ENCODE measurements at regions not wholly inside any gene's neighbourhood (a gene's known extent, or its start where the extent isn't known, plus 50 kb on each side); places are given as distances from the start of the nearest gene placed in this dataset.
A peak's percentile ranks its signal among the peaks of the same experiment; 100 is the strongest.

GRCh38 chr4:107117726-107118125, 81.6 kb upstream of the DKK2 start:
- no peaks in the 10 kb centered on the region for H3K27me3 ChIP-seq (ENCODE audit: control insufficient read depth, insufficient read depth, low read length)
- no peaks in the 10 kb centered on the region for H3K36me3 ChIP-seq (ENCODE audit: control insufficient read depth, insufficient read depth, low read length)
- DNase-seq (ENCODE audit: low read depth) = no peak
- TF ChIP-seq CTCF (IDR thresholded peaks at IDR 0.05; ENCODE audit: insufficient read depth, low read length, poor library complexity, severe bottlenecking) = no peak
- no peak overlapping the region for H3K4me3 ChIP-seq (ENCODE audit: low read depth, low read length)

- H3K36me3 ChIP-seq (ENCODE audit: control insufficient read depth, insufficient read depth, low read length) = no peaks in the 10 kb centered on the region
- H3K4me3 ChIP-seq (ENCODE audit: low read depth, low read length) = no peak overlapping the region
- no peaks in the 10 kb centered on the region for H3K27me3 ChIP-seq (ENCODE audit: control insufficient read depth, insufficient read depth, low read length)
- DNase-seq (ENCODE audit: low read depth) = no peak
- no peak for TF ChIP-seq CTCF (IDR thresholded peaks at IDR 0.05; ENCODE audit: insufficient read depth, low read length, poor library complexity, severe bottlenecking)
These were observed 79.2 kb upstream of the DKK2 start for GRCh38 chr4:107115185-107115847.

GRCh38 chr4:107114059-107114458, 77.9 kb upstream of the DKK2 start:
- no peaks in the 10 kb centered on the region for H3K27me3 ChIP-seq (ENCODE audit: control insufficient read depth, insufficient read depth, low read length)
- no peak for DNase-seq (ENCODE audit: low read depth)
- TF ChIP-seq CTCF (IDR thresholded peaks at IDR 0.05; ENCODE audit: insufficient read depth, low read length, poor library complexity, severe bottlenecking) = no peak
- H3K36me3 ChIP-seq (ENCODE audit: control insufficient read depth, insufficient read depth, low read length) = no peaks in the 10 kb centered on the region
- no peak overlapping the region for H3K4me3 ChIP-seq (ENCODE audit: low read depth, low read length)

GRCh38 chr4:107098401-107098800, 62.3 kb upstream of the DKK2 start:
- DNase-seq (ENCODE audit: low read depth) = no peak
- TF ChIP-seq CTCF (IDR thresholded peaks at IDR 0.05; ENCODE audit: insufficient read depth, low read length, poor library complexity, severe bottlenecking) = no peak
- Histone ChIP-seq H3K36me3 (ENCODE audit: control insufficient read depth, insufficient read depth, low read length) (no peaks in the 10 kb centered on the region), H3K4me3 (ENCODE audit: low read depth, low read length) (no peak overlapping the region), H3K27me3 (ENCODE audit: control insufficient read depth, insufficient read depth, low read length) (no peaks in the 10 kb centered on the region)

GRCh38 chr4:107094976-107095375, 58.9 kb upstream of the DKK2 start:
- TF ChIP-seq CTCF (IDR thresholded peaks at IDR 0.05; ENCODE audit: insufficient read depth, low read length, poor library complexity, severe bottlenecking) = no peak
- Histone ChIP-seq H3K36me3 (ENCODE audit: control insufficient read depth, insufficient read depth, low read length) (no peaks in the 10 kb centered on the region), H3K4me3 (ENCODE audit: low read depth, low read length) (no peak overlapping the region), H3K27me3 (ENCODE audit: control insufficient read depth, insufficient read depth, low read length) (no peaks in the 10 kb centered on the region)
- DNase-seq (ENCODE audit: low read depth) = no peak

- Histone ChIP-seq H3K36me3 (ENCODE audit: control insufficient read depth, insufficient read depth, low read length) (no peaks in the 10 kb centered on the region), H3K4me3 (ENCODE audit: low read depth, low read length) (no peak overlapping the region), H3K27me3 (ENCODE audit: control insufficient read depth, insufficient read depth, low read length) (no peaks in the 10 kb centered on the region)
- TF ChIP-seq CTCF (IDR thresholded peaks at IDR 0.05; ENCODE audit: insufficient read depth, low read length, poor library complexity, severe bottlenecking) = peak; percentile 37
- DNase-seq (ENCODE audit: low read depth) = peak; percentile 0
These were observed 58.2 kb upstream of the DKK2 start for GRCh38 chr4:107094332-107094731.
